PC-9 (cell line): ENCODE measurements at regions not wholly inside any gene's neighbourhood (a gene's known extent, or its start where the extent isn't known, plus 50 kb on each side); places are given as distances from the start of the nearest gene placed in this dataset.

Experiments used
- BruUV-seq: library from RNA; stranded (reverse); fragments of 400-500 nt; replicated peaks from 2 replicates; lab custom pipeline; 2021; lab: Mats Ljungman, UMichigan
- CTCF ChIA-PET: fragments of 300-600 bp; sonication (Branson Sonifier 250); formaldehyde crosslinking; loops from one replicate; lab custom pipeline; 2022; ENCODE audit warnings: antibody characterized with exemption; lab: Charles Lee
- POLR2A ChIA-PET: fragments of 300-600 bp; sonication (Branson Sonifier 250); formaldehyde crosslinking; loops from one replicate; lab custom pipeline; 2022; ENCODE audit warnings: antibody characterized with exemption; ENCODE audit not compliant: unreplicated experiment; lab: Charles Lee
- DNase-seq, 2 experiments: peaks; one replicate each; pipeline versions ENCODE4 v3.0.0 to v3.0.0-alpha.2; 2015 to 2022; ENCODE audit warnings: mixed read lengths in 1 of 2
- H2AFZ ChIP-seq: fragments of 200-600 bp; sonication (generic); 2 replicates; pipeline ENCODE4 v1.8.1; 2017; ENCODE audit warnings: antibody characterized with exemption
- H3F3A ChIP-seq: fragments of 200-600 bp; sonication (generic); 2 replicates; pipeline ENCODE4 v1.8.1; 2017; ENCODE audit warnings: antibody characterized with exemption, mild to moderate bottlenecking, low read depth; ENCODE audit not compliant: insufficient read depth
- H3K27ac ChIP-seq: fragments of 200-600 bp; sonication (generic); 2 replicates; pipeline ENCODE4 v1.6.1; 2016; ENCODE audit warnings: mixed run types
- H3K27me3 ChIP-seq: fragments of 200-600 bp; sonication (generic); 2 replicates; pipeline ENCODE4 v1.6.1; 2016; ENCODE audit warnings: low read depth, mixed run types; ENCODE audit not compliant: insufficient read depth
- H3K36me3 ChIP-seq: fragments of 200-600 bp; sonication (generic); 2 replicates; pipeline ENCODE4 v1.6.1; 2016; ENCODE audit warnings: low read depth, mixed run types
- H3K4me1 ChIP-seq: fragments of 200-600 bp; sonication (generic); replicated peaks from 2 replicates; pipeline ENCODE4 v1.6.1; 2016; ENCODE audit warnings: mixed run types; ENCODE audit not compliant: insufficient read depth
- H3K4me2 ChIP-seq: fragments of 200-600 bp; sonication (generic); 2 replicates; pipeline ENCODE4 v1.6.1; 2017; ENCODE audit warnings: mixed run types
- H3K4me3 ChIP-seq: fragments of 200-600 bp; sonication (generic); 2 replicates; pipeline ENCODE4 v1.6.1; 2016; ENCODE audit warnings: mixed run types
- H3K79me2 ChIP-seq: fragments of 200-600 bp; sonication (generic); 2 replicates; pipeline ENCODE4 v1.6.1; 2017; ENCODE audit warnings: low read depth, mixed run types
- H3K9me2 ChIP-seq: fragments of 200-600 bp; sonication (generic); 2 replicates; pipeline ENCODE4 v1.8.1; 2017; ENCODE audit warnings: mild to moderate bottlenecking; ENCODE audit not compliant: insufficient read depth
- H3K9me3 ChIP-seq: fragments of 200-600 bp; sonication (generic); 2 replicates; pipeline ENCODE4 v1.8.1; 2016; ENCODE audit warnings: low read depth; ENCODE audit not compliant: insufficient read depth
- H4K20me1 ChIP-seq: fragments of 200-600 bp; sonication (generic); 2 replicates; pipeline ENCODE4 v1.8.1; 2017; ENCODE audit not compliant: insufficient read depth
- CTCF ChIP-seq: fragments of 200-600 bp; sonication (generic); conservative IDR thresholded peaks from 2 replicates; pipeline ENCODE4 v1.6.1; 2017; ENCODE audit warnings: mixed run types, antibody characterized with exemption, mild to moderate bottlenecking, moderate library complexity
- EZH2 ChIP-seq: fragments of 200-600 bp; sonication (generic); IDR thresholded peaks from 2 replicates; pipeline ENCODE4 v1.8.0; 2017; ENCODE audit warnings: antibody characterized with exemption, low read depth
- intact Hi-C: fragments of 100-400 bp; cut with micrococcal nuclease; formaldehyde crosslinking; loops from one replicate; pipeline ENCODE4 v1.10.0; 2022; ENCODE audit not compliant: unreplicated experiment

GRCh38 chr10:3623746-3624145 lies 161.3 kb downstream of the KLF6 start:
- H3K9me2 ChIP-seq = no peaks in the 10 kb centered on the region
- H3K4me1 ChIP-seq = peaks cover 48% of the 10 kb centered on the region
- POLR2A ChIA-PET = interaction anchor here (0.5 to 1.7 kb wide), 8 partner anchors 8 to 738 kb away, joined by 3 to 30 read pairs (median 6); no protein-coding TSS in a partner anchor
- H3K4me3 ChIP-seq = peak overlapping the region; percentile 49; the same call in 1 of the 2 replicates
- intact Hi-C loops = loop anchor here (1.0 to 5.0 kb wide), 8 partner anchors 44 to 1144 kb away; no protein-coding TSS in a partner anchor
- no TSS peak for BruUV-seq
- DNase-seq = peak; percentile 55 to 92
- no peaks in the 10 kb centered on the region for H4K20me1 ChIP-seq
- no peaks in the 10 kb centered on the region for H3K27me3 ChIP-seq
- H3K79me2 ChIP-seq = no peaks in the 10 kb centered on the region
- CTCF ChIA-PET = no interaction called here
- peak overlapping the region; percentile 100 for H3K27ac ChIP-seq
- no peak overlapping the region for H2AFZ ChIP-seq
- peaks cover 44% of the 10 kb centered on the region for H3F3A ChIP-seq
- H3K4me2 ChIP-seq = peak overlapping the region; percentile 85
- TF ChIP-seq EZH2 = no peak
- no peak for TF ChIP-seq CTCF
- no peaks in the 10 kb centered on the region; the same call in 1 of the 2 replicates for H3K9me3 ChIP-seq
- peaks cover 7% of the 10 kb centered on the region; the same call in 1 of the 2 replicates for H3K36me3 ChIP-seq

- peak overlapping the region; percentile 100 for H3K27ac ChIP-seq
- BruUV-seq = no TSS peak
- H3F3A ChIP-seq = peaks cover 44% of the 10 kb centered on the region
- no peaks in the 10 kb centered on the region; the same call in 1 of the 2 replicates for H3K9me3 ChIP-seq
- CTCF ChIA-PET = no interaction called here
- TF ChIP-seq EZH2 (no peak), CTCF (no peak)
- H3K4me3 ChIP-seq = peak overlapping the region; percentile 49; the same call in 1 of the 2 replicates
- H3K4me1 ChIP-seq = peaks cover 48% of the 10 kb centered on the region
- intact Hi-C loops = loop anchor here (1.0 to 5.0 kb wide), 4 partner anchors 44 to 1144 kb away; no protein-coding TSS in a partner anchor
- no peaks in the 10 kb centered on the region for H3K9me2 ChIP-seq
- no peaks in the 10 kb centered on the region for H3K79me2 ChIP-seq
- no peak overlapping the region for H2AFZ ChIP-seq
- POLR2A ChIA-PET = interaction anchor here (0.6 to 1.7 kb wide), 5 partner anchors 9 to 739 kb away, joined by 3 to 9 read pairs (median 5); no protein-coding TSS in a partner anchor
- peak; percentile 38 to 52 for DNase-seq
- H3K4me2 ChIP-seq = peak overlapping the region; percentile 85
- no peaks in the 10 kb centered on the region for H3K27me3 ChIP-seq
- H4K20me1 ChIP-seq = no peaks in the 10 kb centered on the region
- peaks cover 7% of the 10 kb centered on the region; the same call in 1 of the 2 replicates for H3K36me3 ChIP-seq
Measured at GRCh38 chr10:3622845-3623621, 162.0 kb downstream of the KLF6 start.

- BruUV-seq = no TSS peak
- POLR2A ChIA-PET = interaction anchor here (0.6 kb wide), 1 partner anchor 155 kb away, joined by 4 read pairs; no protein-coding TSS in a partner anchor
- H3K27ac ChIP-seq = peak overlapping the region; percentile 100
Measured at GRCh38 chr10:3622427-3622826, 162.6 kb downstream of the KLF6 start.

More at GRCh38 chr10:3622427-3622826, 162.6 kb downstream of the KLF6 start:
- H3K9me2 ChIP-seq = no peaks in the 10 kb centered on the region
- no peak overlapping the region for H3K4me3 ChIP-seq
- no peak for DNase-seq
- H4K20me1 ChIP-seq = no peaks in the 10 kb centered on the region
- intact Hi-C loops = loop anchor here (5.0 kb wide), 3 partner anchors 45 to 1145 kb away; no protein-coding TSS in a partner anchor
- H3K4me2 ChIP-seq = peak overlapping the region; percentile 85
- peaks cover 48% of the 10 kb centered on the region for H3K4me1 ChIP-seq
- peaks cover 7% of the 10 kb centered on the region; the same call in 1 of the 2 replicates for H3K36me3 ChIP-seq
- no peaks in the 10 kb centered on the region for H3K79me2 ChIP-seq
- H2AFZ ChIP-seq = no peak overlapping the region
- no peaks in the 10 kb centered on the region; the same call in 1 of the 2 replicates for H3K9me3 ChIP-seq
- peaks cover 44% of the 10 kb centered on the region for H3F3A ChIP-seq
- TF ChIP-seq EZH2 = no peak
- no peaks in the 10 kb centered on the region for H3K27me3 ChIP-seq
- CTCF ChIA-PET = no interaction called here
